Subcutaneous abdominal adipose tissue (tissue), 5 donors: ENCODE measurements at regions not wholly inside any gene's neighbourhood (a gene's known extent, or its start where the extent isn't known, plus 50 kb on each side); places are given as distances from the start of the nearest gene placed in this dataset.
A peak's percentile ranks its signal among the peaks of the same experiment; 100 is the strongest.

Experiments used
- H3K27ac ChIP-seq: one replicate; pipeline ENCODE4 v1.7.0; 2013; ENCODE audit warnings: low read depth, mild to moderate bottlenecking, inconsistent platforms, low read length, moderate library complexity
- H3K27me3 ChIP-seq, 5 donors: one replicate each; pipeline ENCODE4 v1.7.0; 2013; ENCODE audit warnings: low read length in 5 of 5, inconsistent platforms in 1 of 5; ENCODE audit not compliant: control insufficient read depth in 5 of 5, insufficient read depth in 4 of 5
- H3K36me3 ChIP-seq, 5 donors: one replicate each; pipeline ENCODE4 v1.7.0; 2013; ENCODE audit warnings: low read length in 5 of 5; ENCODE audit not compliant: control insufficient read depth in 5 of 5, insufficient read depth in 5 of 5
- H3K4me1 ChIP-seq, 5 donors: one replicate each; pipeline ENCODE4 v1.7.0; 2013; ENCODE audit warnings: low read length in 5 of 5, mild to moderate bottlenecking in 3 of 5, moderate library complexity in 1 of 5; ENCODE audit not compliant: control insufficient read depth in 5 of 5, insufficient read depth in 5 of 5
- H3K4me3 ChIP-seq, 5 donors: one replicate each; pipeline ENCODE4 v1.7.0; 2013; ENCODE audit warnings: low read length in 5 of 5, low read depth in 1 of 5
- H3K9ac ChIP-seq, 5 donors: one replicate each; pipeline ENCODE4 v1.7.0; 2013; ENCODE audit warnings: low read length in 5 of 5, mild to moderate bottlenecking in 4 of 5, moderate library complexity in 3 of 5
- H3K9me3 ChIP-seq, 5 donors: one replicate each; pipeline ENCODE4 v1.7.0; 2013; ENCODE audit warnings: low read length in 5 of 5; ENCODE audit not compliant: control insufficient read depth in 5 of 5
- donor health status: healthy.
- donor health status: healthy.
- donor health status: healthy.
- donor health status: healthy.
- donor health status: healthy.

DNA sequence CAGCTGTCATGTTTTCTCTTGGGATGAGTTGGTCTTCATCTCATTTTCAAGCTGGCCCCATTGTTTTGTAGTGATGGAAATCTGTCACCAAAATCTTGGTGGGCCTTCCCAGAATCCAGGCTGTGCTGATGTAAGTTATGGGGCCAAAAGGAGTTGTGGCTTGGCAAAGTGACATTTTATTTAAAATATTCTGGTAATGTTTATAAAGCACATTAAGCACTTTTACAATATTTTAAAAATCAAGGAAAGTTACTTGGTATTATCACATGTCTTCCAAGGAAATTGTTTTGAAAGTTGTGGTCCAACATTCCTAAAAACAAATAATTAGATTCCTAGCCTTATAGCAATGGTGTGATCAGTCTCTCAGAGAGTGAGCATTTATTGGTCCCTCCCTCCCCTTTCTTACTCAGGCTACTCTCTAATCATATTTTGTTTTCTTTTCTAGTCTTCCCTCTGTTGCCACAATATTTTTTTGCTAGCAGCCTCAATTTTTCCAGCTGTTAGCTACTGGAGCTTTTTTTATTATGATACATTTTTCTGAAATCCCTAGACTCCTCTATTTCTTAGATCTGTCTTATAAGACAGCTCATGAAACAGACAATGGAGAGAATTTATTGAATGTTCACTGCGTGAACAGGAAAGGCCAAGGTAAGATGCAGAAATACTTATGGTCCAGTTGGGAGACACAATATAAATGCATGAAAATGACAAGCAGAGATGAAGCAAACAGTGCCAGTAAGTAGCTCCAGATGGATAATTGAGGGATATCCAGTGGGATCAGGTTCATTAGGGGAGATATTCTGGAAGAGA lies 408.1 kb upstream of the ZNF608 start:
- Histone ChIP-seq H3K27ac (no peak overlapping the region), H3K4me3 (no peak overlapping the region), H3K36me3 (no peaks in the 10 kb centered on the region), H3K9ac (no peak overlapping the region), H3K4me1 (peaks cover 3 to 30% (median 23%) of the 10 kb centered on the region in 5 donors), H3K9me3 (no peaks in the 10 kb centered on the region), H3K27me3 (no peaks in the 10 kb centered on the region)

DNA sequence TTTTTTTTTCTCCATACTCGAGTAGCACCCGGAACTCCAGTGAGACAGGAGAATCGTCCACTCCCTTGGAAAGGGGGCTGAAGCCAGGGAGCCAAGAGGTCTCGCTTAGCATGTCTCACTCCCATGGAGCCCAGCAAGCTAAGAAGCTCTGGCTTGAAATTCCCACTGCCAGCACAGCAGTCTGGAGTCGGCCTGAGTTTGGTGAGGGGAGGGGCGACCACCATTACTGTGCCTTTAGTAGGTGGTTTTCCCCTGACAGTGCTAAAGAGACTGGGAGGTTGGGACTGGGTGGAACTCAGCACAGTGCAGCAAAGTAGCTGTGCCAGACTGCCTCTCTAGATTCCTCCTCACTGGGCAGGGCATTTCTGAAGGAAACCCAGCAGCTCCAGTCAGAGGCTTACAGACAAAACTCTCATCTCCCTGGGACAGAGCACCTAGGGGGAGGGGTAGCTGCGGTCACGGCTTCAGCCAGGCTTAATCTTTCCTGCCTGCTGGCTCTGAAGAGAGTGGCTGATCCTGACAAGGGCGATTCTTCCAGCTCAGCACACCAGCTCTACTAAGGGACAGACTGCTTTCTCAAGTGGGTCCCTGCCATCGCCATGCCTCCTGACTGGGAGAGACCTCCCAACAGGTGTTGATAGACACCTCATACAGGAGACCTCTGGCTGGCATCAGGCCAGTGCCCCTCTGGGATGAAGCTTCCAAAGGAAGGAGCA lies 414.5 kb upstream of the ZNF608 start:
- Histone ChIP-seq H3K9me3 (peaks cover 0 to 11% (median 3%) of the 10 kb centered on the region in 5 donors), H3K4me1 (no peaks in the 10 kb centered on the region)

DNA sequence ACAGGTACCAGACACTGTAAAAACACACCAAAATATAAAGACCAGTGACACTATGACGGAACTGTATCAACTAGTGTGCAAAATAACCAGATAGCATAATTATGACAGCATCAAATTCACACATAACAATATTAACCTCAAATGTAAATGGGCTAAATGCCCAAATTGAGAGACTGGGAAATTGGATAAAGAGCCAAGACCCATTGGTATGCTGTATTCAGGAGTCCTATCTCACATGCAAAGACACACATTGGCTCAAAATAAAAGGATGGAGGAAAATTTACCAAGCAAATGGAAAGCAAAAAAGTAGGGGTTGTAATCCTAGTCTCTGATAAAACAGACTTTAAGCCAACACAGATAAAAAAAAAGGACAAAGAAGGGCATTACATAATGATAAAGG lies 416.3 kb upstream of the ZNF608 start:
- no peaks in the 10 kb centered on the region for H3K27me3 ChIP-seq
- no peak overlapping the region for H3K4me3 ChIP-seq
- no peak overlapping the region for H3K27ac ChIP-seq
- H3K9ac ChIP-seq = no peak overlapping the region
- H3K36me3 ChIP-seq = no peaks in the 10 kb centered on the region
- peaks cover 2 to 16% (median 6%) of the 10 kb centered on the region in 5 donors for H3K9me3 ChIP-seq
- no peaks in the 10 kb centered on the region for H3K4me1 ChIP-seq

More for the DNA sequence above, 414.5 kb upstream of the ZNF608 start:
- H3K36me3 ChIP-seq = no peaks in the 10 kb centered on the region
- no peak overlapping the region for H3K4me3 ChIP-seq
- no peak overlapping the region for H3K9ac ChIP-seq
- no peaks in the 10 kb centered on the region for H3K27me3 ChIP-seq
- H3K27ac ChIP-seq = no peak overlapping the region

DNA sequence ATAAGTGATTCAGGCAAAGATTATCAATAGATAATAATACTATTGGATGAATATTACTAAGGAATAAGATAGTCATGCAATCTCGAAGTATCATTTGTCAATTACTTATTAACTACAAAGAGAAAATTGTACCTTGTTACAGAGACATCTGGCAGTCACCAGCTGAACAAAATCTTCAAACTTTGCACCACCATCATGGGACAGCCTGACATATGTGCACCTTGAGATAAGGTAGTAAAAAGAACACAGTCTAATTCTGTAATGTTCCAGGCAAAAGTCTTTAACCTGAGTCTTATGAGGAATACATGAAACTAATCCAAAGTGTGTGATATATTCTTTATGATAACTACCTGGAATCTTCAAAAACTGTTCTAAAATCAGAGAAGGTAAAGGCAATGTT lies 423.0 kb upstream of the ZNF608 start:
- Histone ChIP-seq H3K36me3 (no peaks in the 10 kb centered on the region), H3K9me3 (peaks cover 0 to 9% (median 6%) of the 10 kb centered on the region in 5 donors), H3K27ac (no peak overlapping the region), H3K4me3 (no peak overlapping the region), H3K27me3 (no peaks in the 10 kb centered on the region), H3K4me1 (no peaks in the 10 kb centered on the region), H3K9ac (no peak overlapping the region)

DNA sequence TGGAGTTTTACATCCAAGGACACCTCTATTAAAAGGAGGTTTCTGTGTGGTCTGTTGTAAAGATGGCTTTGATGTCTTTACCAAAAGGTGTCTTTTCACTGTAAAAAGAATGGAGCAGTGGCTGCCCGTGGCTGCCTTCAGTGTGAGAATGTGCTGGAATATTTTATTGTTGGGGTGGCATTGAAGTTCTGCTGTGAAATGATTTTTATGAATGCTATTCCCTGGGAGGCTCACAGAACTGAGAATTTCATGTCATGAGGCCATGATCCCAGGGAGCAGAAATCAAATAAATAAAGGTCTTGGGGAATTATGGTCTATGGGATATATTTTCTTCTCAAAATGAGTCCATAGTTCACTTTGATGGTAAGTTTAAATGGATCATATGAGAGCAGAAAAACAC lies 425.2 kb upstream of the ZNF608 start:
- peaks cover 0 to 6% (median 2%) of the 10 kb centered on the region in 5 donors for H3K9me3 ChIP-seq
- no peaks in the 10 kb centered on the region for H3K36me3 ChIP-seq
- no peaks in the 10 kb centered on the region for H3K27me3 ChIP-seq
- H3K4me1 ChIP-seq = peaks cover 0 to 12% (median 10%) of the 10 kb centered on the region in 5 donors
- H3K9ac ChIP-seq = no peak overlapping the region
- H3K4me3 ChIP-seq = no peak overlapping the region
- no peak overlapping the region for H3K27ac ChIP-seq

DNA sequence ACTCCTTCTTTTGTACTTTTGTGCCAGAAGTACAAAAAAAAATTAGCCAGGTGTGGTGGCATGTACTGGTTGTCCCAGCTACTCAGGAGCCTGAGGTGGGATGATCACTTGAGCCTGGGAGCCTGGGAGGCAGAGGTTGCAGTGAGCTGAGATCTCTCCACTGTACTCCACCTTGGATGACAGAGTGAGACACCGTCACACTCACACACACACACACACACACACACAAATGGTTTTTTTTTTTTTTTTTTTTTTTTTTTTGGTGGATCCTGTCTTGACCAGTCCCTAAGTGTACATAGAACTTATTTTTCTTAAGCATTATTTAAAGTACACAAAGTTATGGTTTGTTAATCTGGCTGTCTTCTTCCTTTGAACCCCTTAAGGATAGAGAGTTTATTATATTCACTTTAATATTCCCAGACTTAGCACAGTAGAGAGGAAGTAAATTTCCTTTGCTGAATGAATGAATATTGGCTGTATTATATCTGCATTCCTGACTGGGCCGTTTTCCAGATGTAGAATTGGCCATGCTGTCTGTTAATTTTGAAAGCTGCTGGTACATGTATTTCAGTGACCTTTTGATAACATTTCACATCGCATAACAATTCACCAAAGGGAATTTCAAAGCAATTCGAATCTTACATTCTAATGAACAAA lies 429.0 kb upstream of the ZNF608 start:
- Histone ChIP-seq H3K4me3 (no peak overlapping the region), H3K36me3 (no peaks in the 10 kb centered on the region), H3K9ac (no peak overlapping the region), H3K27me3 (no peaks in the 10 kb centered on the region), H3K27ac (peak overlapping the region; percentile 22), H3K9me3 (no peaks in the 10 kb centered on the region), H3K4me1 (peaks cover 0 to 14% (median 10%) of the 10 kb centered on the region in 5 donors)

DNA sequence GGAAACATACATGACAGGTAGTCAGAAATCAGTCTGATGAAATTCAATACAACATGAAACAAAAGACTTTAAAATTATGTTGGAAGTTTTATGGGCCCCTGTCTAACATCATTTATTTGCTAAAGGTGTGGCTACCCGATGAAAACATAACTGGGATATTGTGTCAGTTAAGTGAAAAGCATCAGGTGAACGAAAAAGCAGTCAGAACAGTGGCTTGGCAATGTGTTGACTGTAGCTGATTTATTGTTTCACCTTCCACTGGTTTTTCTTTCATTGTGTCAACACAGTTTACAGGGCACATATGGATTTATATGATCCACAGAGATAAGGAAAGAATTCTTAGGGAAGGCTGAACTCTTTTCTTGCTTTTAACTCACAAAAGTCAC lies 429.6 kb upstream of the ZNF608 start:
- H3K27ac ChIP-seq = peak overlapping the region; percentile 22
- H3K4me1 ChIP-seq = peaks cover 0 to 14% (median 10%) of the 10 kb centered on the region in 5 donors
- no peak overlapping the region for H3K9ac ChIP-seq
- H3K9me3 ChIP-seq = no peaks in the 10 kb centered on the region
- no peaks in the 10 kb centered on the region for H3K36me3 ChIP-seq
- H3K4me3 ChIP-seq = no peak overlapping the region
- no peaks in the 10 kb centered on the region for H3K27me3 ChIP-seq

DNA sequence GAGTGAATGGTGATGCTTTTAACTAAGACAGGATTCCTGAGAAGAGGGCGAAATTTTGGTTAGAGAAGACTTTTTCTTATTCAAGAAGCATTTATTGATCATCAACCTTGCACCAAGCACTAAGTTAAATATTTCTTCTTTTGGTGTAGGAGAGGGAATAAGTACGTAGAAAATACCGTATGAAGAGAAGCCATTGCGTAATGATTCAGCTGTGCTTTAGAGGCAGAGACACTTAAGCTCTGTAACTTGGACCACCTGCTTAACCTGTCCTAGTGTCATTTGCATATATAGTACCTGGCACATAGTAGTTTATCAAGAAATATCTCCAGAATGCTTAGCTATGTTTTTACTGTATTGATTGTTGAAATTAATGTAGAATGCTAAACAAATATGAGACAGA lies 430.9 kb upstream of the ZNF608 start:
- Histone ChIP-seq H3K27ac (no peak overlapping the region), H3K36me3 (no peaks in the 10 kb centered on the region), H3K9me3 (no peaks in the 10 kb centered on the region), H3K4me3 (no peak overlapping the region), H3K27me3 (no peaks in the 10 kb centered on the region), H3K4me1 (peaks cover 0 to 18% (median 11%) of the 10 kb centered on the region in 5 donors), H3K9ac (no peak overlapping the region)

DNA sequence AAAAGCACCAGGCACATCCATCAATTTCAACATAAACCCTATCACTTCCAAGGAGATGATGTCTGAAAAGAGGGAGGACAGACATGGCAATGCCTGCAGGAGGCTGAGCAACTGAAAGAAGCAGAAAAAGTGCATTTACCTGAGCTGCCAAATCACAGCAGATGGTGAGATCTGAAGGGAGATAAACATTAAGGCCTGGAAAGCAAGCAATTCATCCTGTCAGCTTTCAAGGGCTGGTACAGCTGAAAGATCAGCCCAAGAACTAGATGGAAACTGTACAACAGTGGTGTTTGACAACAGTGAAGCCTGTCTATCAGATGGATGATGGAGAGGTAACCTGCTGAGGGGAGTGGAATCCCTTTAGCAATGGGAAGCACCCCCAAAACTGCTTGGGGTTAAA lies 433.2 kb upstream of the ZNF608 start:
- Histone ChIP-seq H3K9me3 (no peaks in the 10 kb centered on the region), H3K4me1 (peaks cover 0 to 18% (median 11%) of the 10 kb centered on the region in 5 donors), H3K36me3 (no peaks in the 10 kb centered on the region), H3K4me3 (no peak overlapping the region), H3K9ac (no peak overlapping the region), H3K27ac (no peak overlapping the region), H3K27me3 (no peaks in the 10 kb centered on the region)
